SK-N-SH (cell line): ENCODE measurements at regions not wholly inside any gene's neighbourhood (a gene's known extent, or its start where the extent isn't known, plus 50 kb on each side); places are given as distances from the start of the nearest gene placed in this dataset.

Experiments
- CTCF ChIA-PET: fragments of 300-600, 350-600 bp; formaldehyde crosslinking; extraction: SDS; loops from one replicate; lab custom pipeline; 2021; lab: Yijun Ruan, JAX
- POLR2A ChIA-PET: fragments of 350-600 bp; sonication (Branson Sonifier 250); formaldehyde crosslinking; extraction: SDS; loops from one replicate; lab custom pipeline; 2020; ENCODE audit warnings: antibody characterized with exemption, inconsistent platforms; lab: Yijun Ruan, JAX
- DNase-seq: peaks from one replicate; pipeline ENCODE4 v3.0.0; 2012
- H2AFZ ChIP-seq: fragments of 200-600 bp; sonication (generic); 2 replicates; pipeline ENCODE4 v1.8.1; 2016; ENCODE audit warnings: antibody characterized with exemption, mild to moderate bottlenecking, low read depth
- H3F3A ChIP-seq: fragments of 200-600 bp; sonication (generic); replicated peaks from 2 replicates; pipeline ENCODE3; 2016; ENCODE audit warnings: antibody characterized with exemption, mild to moderate bottlenecking; ENCODE audit not compliant: insufficient read depth
- H3K27ac ChIP-seq, 2 experiments: fragments of 200-500 bp in 1 of 2; fragments of 200-600 bp in 1 of 2; sonication (Bioruptor generic) in 1 of 2; sonication (generic), shearing (Covaris generic) in 1 of 2; 2 replicates each; pipeline versions ENCODE4 v1.5.1 to v1.6.1; 2014 to 2016; ENCODE audit warnings: low read depth in 2 of 2, inconsistent platforms in 1 of 2, low read length in 1 of 2, mild to moderate bottlenecking in 1 of 2, mixed read lengths in 1 of 2
- H3K27me3 ChIP-seq: fragments of 200-600 bp; sonication (generic), shearing (Covaris generic); 2 replicates; pipeline ENCODE4 v1.6.1; 2016; ENCODE audit warnings: mixed run types; ENCODE audit not compliant: insufficient read depth
- H3K36me3 ChIP-seq, 2 experiments: fragments of 200-500 bp in 1 of 2; fragments of 200-600 bp in 1 of 2; sonication (Bioruptor generic) in 1 of 2; sonication (generic) in 1 of 2; replicated peaks in 1 of 2; 2 replicates each; pipeline versions ENCODE3 to v1.5.1; 2014 to 2016; ENCODE audit warnings: low read length in 1 of 2, mild to moderate bottlenecking in 1 of 2; ENCODE audit not compliant: insufficient read depth in 2 of 2, control insufficient read depth in 1 of 2
- H3K4me1 ChIP-seq, 2 experiments: fragments of 200-500 bp in 1 of 2; fragments of 200-600 bp in 1 of 2; sonication (Bioruptor generic) in 1 of 2; sonication (generic), shearing (Covaris generic) in 1 of 2; 2 replicates each; pipeline versions ENCODE4 v1.5.1 to v1.6.1; 2014 to 2016; ENCODE audit warnings: low read depth in 1 of 2, low read length in 1 of 2, mixed run types in 1 of 2; ENCODE audit not compliant: insufficient read depth in 2 of 2, control insufficient read depth in 1 of 2
- H3K4me2 ChIP-seq: fragments of 200-600 bp; sonication (generic), shearing (Covaris generic); 2 replicates; pipeline ENCODE4 v1.6.1; 2017; ENCODE audit warnings: mixed run types
- H3K4me3 ChIP-seq, 2 experiments: fragments of 200-500 bp in 1 of 2; fragments of 200-600 bp in 1 of 2; sonication (Bioruptor generic) in 1 of 2; sonication (generic), shearing (Covaris generic) in 1 of 2; 2 replicates each; pipeline versions ENCODE4 v1.5.1 to v1.8.1; 2014 to 2016; ENCODE audit warnings: low read depth in 2 of 2, inconsistent platforms in 1 of 2, low read length in 1 of 2, mild to moderate bottlenecking in 1 of 2, mixed read lengths in 1 of 2, moderate library complexity in 1 of 2
- H3K79me2 ChIP-seq: fragments of 200-600 bp; sonication (generic); 2 replicates; pipeline ENCODE4 v1.8.1; 2017; ENCODE audit warnings: mild to moderate bottlenecking; ENCODE audit not compliant: insufficient read depth
- H3K9ac ChIP-seq: fragments of 200-600 bp; sonication (generic); 2 replicates; pipeline ENCODE4 v1.6.1; 2017; ENCODE audit warnings: mixed run types
- H3K9me2 ChIP-seq: fragments of 200-600 bp; sonication (generic); 2 replicates; pipeline ENCODE4 v1.6.1; 2017; ENCODE audit warnings: mixed run types
- H3K9me3 ChIP-seq: fragments of 200-600 bp; sonication (generic); 2 replicates; pipeline ENCODE4 v1.6.1; 2017; ENCODE audit warnings: mixed run types, mild to moderate bottlenecking, moderate library complexity
- H4K20me1 ChIP-seq: fragments of 200-600 bp; sonication (generic); 2 replicates; pipeline ENCODE4 v1.6.1; 2017; ENCODE audit warnings: mild to moderate bottlenecking, mixed run types; ENCODE audit not compliant: insufficient read depth
- CHD2 ChIP-seq: fragments of 150-350 bp; IDR thresholded peaks from 2 replicates; pipeline ENCODE4 v1.6.1; 2018; ENCODE audit warnings: low read length; ENCODE audit not compliant: partially characterized antibody
- ELF1 ChIP-seq: IDR thresholded peaks from 2 replicates; pipeline ENCODE4 v1.4.0; 2012
- FOSL2 ChIP-seq: IDR thresholded peaks from 2 replicates; pipeline ENCODE4 v1.4.0; 2012; ENCODE audit warnings: low read depth, mild to moderate bottlenecking, moderate library complexity, borderline replicate concordance
- GABPA ChIP-seq: IDR thresholded peaks from 2 replicates; pipeline ENCODE4 v1.4.0; 2012; ENCODE audit warnings: low read depth, mild to moderate bottlenecking
- GATA2 ChIP-seq: sonication (generic); formaldehyde crosslinking; IDR thresholded peaks from 2 replicates; pipeline ENCODE4 v1.5.0; 2020; ENCODE audit warnings: mild to moderate bottlenecking, missing genetic modification reagents
- JUND ChIP-seq: IDR thresholded peaks from 2 replicates; pipeline ENCODE4 v1.4.0; 2012
- NFIC ChIP-seq: IDR thresholded peaks from 2 replicates; pipeline ENCODE4 v1.4.0; 2012; ENCODE audit warnings: borderline replicate concordance
- NRF1 ChIP-seq: IDR thresholded peaks from 2 replicates; pipeline ENCODE4 v1.6.1; 2012; ENCODE audit warnings: low read depth, mild to moderate bottlenecking, low read length
- PBX3 ChIP-seq: IDR thresholded peaks from 2 replicates; pipeline ENCODE4; 2012
- POLR2AphosphoS5 ChIP-seq: IDR thresholded peaks from 2 replicates; pipeline ENCODE4 v1.6.1; 2012; ENCODE audit warnings: low read depth, low read length
- RAD21 ChIP-seq: IDR thresholded peaks from 2 replicates; pipeline ENCODE4 v1.6.1; 2012; ENCODE audit warnings: mild to moderate bottlenecking, low read length
- RCOR1 ChIP-seq: fragments of 150-350 bp; IDR thresholded peaks from 2 replicates; pipeline ENCODE4 v1.6.1; 2017; ENCODE audit warnings: antibody characterized with exemption, low read length
- RXRA ChIP-seq: IDR thresholded peaks from 2 replicates; pipeline ENCODE4 v1.4.0; 2012; ENCODE audit warnings: low read depth, mild to moderate bottlenecking, borderline replicate concordance
- SIN3A ChIP-seq: IDR thresholded peaks from 2 replicates; pipeline ENCODE4 v1.6.1; 2012; ENCODE audit warnings: low read depth, mild to moderate bottlenecking, low read length, moderate library complexity, borderline replicate concordance
- USF1 ChIP-seq: IDR thresholded peaks from 2 replicates; pipeline ENCODE4 v1.4.0; 2012; ENCODE audit warnings: low read depth, borderline replicate concordance
- USF2 ChIP-seq: fragments of 150-350 bp; IDR thresholded peaks from 2 replicates; pipeline ENCODE4 v1.6.1; 2017; ENCODE audit warnings: antibody characterized with exemption, low read length, low read depth, borderline replicate concordance
- YY1 ChIP-seq: IDR thresholded peaks from 2 replicates; pipeline ENCODE4 v1.4.0; 2012; ENCODE audit warnings: low read depth, mild to moderate bottlenecking
- WGBS: methylation state at CpG from one replicate; pipeline ENCODE4 v1.1.6; 2017; ENCODE audit warnings: low lambda C conversion rate; 5-methylcytosine and 5-hydroxymethylcytosine counted together
- TF ChIP-seq, protein P1 (sequence below): IDR thresholded peaks from 2 replicates; pipeline ENCODE4 v1.4.0; 2012; ENCODE audit warnings: low read depth
- TF ChIP-seq, protein P2 (sequence below): fragments of 150-350 bp; IDR thresholded peaks from 2 replicates; pipeline ENCODE4 v1.6.1; 2016; ENCODE audit warnings: mild to moderate bottlenecking, low read depth, low read length
- TF ChIP-seq, protein P3 (sequence below): IDR thresholded peaks from 2 replicates; pipeline ENCODE4 v1.4.0; 2012; ENCODE audit warnings: low read depth, borderline replicate concordance

DNA sequence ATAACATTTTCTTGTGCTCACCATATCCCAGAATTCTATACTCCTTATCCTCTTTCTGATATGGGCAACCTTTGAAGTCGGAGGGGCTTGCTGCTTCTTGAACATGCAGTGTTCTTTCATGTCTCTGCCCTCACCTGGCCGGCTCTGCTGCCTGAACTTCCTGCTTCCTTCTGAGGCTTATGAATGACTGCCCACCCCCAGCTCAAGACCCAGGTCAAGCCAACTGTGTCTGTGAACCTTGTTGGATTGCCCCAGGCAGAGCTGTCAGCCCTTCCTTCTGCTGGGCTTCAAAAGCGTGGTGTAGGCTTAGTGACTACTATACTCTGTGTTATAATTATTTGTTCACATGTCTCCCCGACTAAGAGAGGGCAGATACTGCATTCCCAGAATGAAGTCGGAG is 506.5 kb downstream of the HS3ST4 start:
- Histone ChIP-seq H3K9me2 (no peaks in the 10 kb centered on the region), H3K4me2 (no peak overlapping the region), H3K27me3 (no peaks in the 10 kb centered on the region), H3K4me1 (no peaks in the 10 kb centered on the region), H4K20me1 (no peaks in the 10 kb centered on the region), H3K27ac (no peak overlapping the region), H3K4me3 (no peak overlapping the region), H3K9ac (no peak overlapping the region), H3K36me3 (no peaks in the 10 kb centered on the region), H3F3A (no peaks in the 10 kb centered on the region)
- POLR2A ChIA-PET = no interaction called here
- 7% methylated on average over 5 of the region's 5 CpGs for WGBS
- CTCF ChIA-PET = no interaction called here
- TF ChIP-seq, protein P1, sequence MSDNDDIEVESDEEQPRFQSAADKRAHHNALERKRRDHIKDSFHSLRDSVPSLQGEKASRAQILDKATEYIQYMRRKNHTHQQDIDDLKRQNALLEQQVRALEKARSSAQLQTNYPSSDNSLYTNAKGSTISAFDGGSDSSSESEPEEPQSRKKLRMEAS = no peak
- TF ChIP-seq, protein P2, sequence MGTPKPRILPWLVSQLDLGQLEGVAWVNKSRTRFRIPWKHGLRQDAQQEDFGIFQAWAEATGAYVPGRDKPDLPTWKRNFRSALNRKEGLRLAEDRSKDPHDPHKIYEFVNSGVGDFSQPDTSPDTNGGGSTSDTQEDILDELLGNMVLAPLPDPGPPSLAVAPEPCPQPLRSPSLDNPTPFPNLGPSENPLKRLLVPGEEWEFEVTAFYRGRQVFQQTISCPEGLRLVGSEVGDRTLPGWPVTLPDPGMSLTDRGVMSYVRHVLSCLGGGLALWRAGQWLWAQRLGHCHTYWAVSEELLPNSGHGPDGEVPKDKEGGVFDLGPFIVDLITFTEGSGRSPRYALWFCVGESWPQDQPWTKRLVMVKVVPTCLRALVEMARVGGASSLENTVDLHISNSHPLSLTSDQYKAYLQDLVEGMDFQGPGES = no peak
- TF ChIP-seq CHD2 (no peak), RCOR1 (no peak), NFIC (no peak), ELF1 (no peak), PBX3 (no peak), USF1 (no peak), RAD21 (no peak), RXRA (no peak), GATA2 (no peak), NRF1 (no peak), POLR2AphosphoS5 (no peak), SIN3A (no peak), GABPA (no peak), USF2 (no peak), FOSL2 (no peak), YY1 (no peak), JUND (no peak)
- TF ChIP-seq, protein P3, sequence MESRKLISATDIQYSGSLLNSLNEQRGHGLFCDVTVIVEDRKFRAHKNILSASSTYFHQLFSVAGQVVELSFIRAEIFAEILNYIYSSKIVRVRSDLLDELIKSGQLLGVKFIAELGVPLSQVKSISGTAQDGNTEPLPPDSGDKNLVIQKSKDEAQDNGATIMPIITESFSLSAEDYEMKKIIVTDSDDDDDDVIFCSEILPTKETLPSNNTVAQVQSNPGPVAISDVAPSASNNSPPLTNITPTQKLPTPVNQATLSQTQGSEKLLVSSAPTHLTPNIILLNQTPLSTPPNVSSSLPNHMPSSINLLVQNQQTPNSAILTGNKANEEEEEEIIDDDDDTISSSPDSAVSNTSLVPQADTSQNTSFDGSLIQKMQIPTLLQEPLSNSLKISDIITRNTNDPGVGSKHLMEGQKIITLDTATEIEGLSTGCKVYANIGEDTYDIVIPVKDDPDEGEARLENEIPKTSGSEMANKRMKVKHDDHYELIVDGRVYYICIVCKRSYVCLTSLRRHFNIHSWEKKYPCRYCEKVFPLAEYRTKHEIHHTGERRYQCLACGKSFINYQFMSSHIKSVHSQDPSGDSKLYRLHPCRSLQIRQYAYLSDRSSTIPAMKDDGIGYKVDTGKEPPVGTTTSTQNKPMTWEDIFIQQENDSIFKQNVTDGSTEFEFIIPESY = no peak
- TF ChIP-seq, all 33 proteins: peak for 0
- DNase-seq = no peak
- no peak overlapping the region for H2AFZ ChIP-seq
- no peaks in the 10 kb centered on the region for H3K9me3 ChIP-seq
- no peaks in the 10 kb centered on the region for H3K79me2 ChIP-seq
